ENCODE measurements at regions not wholly inside any gene's neighbourhood (a gene's known extent, or its start where the extent isn't known, plus 50 kb on each side); places are given as distances from the start of the nearest gene placed in this dataset.

DNA sequence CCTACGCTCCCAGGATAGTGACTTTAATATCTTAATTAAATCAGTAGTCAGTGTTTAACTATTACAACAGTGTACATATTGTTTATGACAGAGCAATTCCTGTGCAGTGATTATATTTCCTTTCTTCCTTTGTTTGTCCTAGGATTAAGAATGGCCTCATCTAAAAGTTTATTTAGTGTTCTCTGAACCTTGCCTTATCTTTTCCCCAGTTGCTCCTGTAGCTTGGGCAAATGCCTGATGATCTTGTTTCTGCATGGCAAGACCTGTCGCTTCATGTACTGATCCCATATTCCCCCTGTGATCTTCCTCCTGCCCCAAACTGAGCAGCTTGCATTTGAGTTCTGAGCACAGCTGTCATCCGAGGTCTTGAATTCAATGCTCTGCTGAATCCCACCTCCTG is 69.1 kb upstream of the STUM start (continued):
- TF ChIP-seq FOSL2 (CRISPR knock-in tag; IDR thresholded peaks at IDR 0.05) (peak; percentile 52), GFI1 (CRISPR knock-in tag; IDR thresholded peaks at IDR 0.05; ENCODE audit: borderline replicate concordance) (peak; percentile 100), ZNF747 (CRISPR knock-in tag; IDR thresholded peaks at IDR 0.05; ENCODE audit: borderline replicate concordance) (no peak), NFIC (IDR thresholded peaks at IDR 0.05; ENCODE audit: low read length) (peak; percentile 53; the same call in 1 of the 2 replicates), ATRX (CRISPR knock-in tag; IDR thresholded peaks at IDR 0.05; ENCODE audit: borderline replicate concordance) (no peak), ZBTB42 (CRISPR knock-in tag; IDR thresholded peaks at IDR 0.05) (no peak), ZNF496 (CRISPR knock-in tag; IDR thresholded peaks at IDR 0.05; ENCODE audit: insufficient replicate concordance) (no peak), EZH2 (conservative IDR thresholded peaks at IDR 0.05; ENCODE audit: low read depth, low read length) (no peak), ADNP (CRISPR knock-in tag; IDR thresholded peaks at IDR 0.05) (no peak), RFXAP (CRISPR knock-in tag; IDR thresholded peaks at IDR 0.05; ENCODE audit: borderline replicate concordance) (no peak), TEAD2 (CRISPR knock-in tag; IDR thresholded peaks at IDR 0.05) (no peak), TCF7L2 (IDR thresholded peaks at IDR 0.05; ENCODE audit: low read depth, low read length) (peak; percentile 51; the same call in 1 of the 2 replicates), MEF2D (CRISPR knock-in tag; IDR thresholded peaks at IDR 0.05) (no peak), HNRNPH1 (optimal IDR thresholded peaks at IDR 0.05; ENCODE audit: low read depth, low read length) (no peak), ERF (CRISPR knock-in tag; IDR thresholded peaks at IDR 0.05) (no peak), EEA1 (CRISPR knock-in tag; IDR thresholded peaks at IDR 0.05; ENCODE audit: borderline replicate concordance) (no peak), PTBP1 (IDR thresholded peaks at IDR 0.05; ENCODE audit: low read depth, low read length, poor library complexity, severe bottlenecking) (no peak), POLR2A (IDR thresholded peaks at IDR 0.05; ENCODE audit: insufficient read depth in 1 of 2, low read depth in 2 of 2, low read length in 2 of 2) (no peak)
- TF ChIP-seq, protein P1, sequence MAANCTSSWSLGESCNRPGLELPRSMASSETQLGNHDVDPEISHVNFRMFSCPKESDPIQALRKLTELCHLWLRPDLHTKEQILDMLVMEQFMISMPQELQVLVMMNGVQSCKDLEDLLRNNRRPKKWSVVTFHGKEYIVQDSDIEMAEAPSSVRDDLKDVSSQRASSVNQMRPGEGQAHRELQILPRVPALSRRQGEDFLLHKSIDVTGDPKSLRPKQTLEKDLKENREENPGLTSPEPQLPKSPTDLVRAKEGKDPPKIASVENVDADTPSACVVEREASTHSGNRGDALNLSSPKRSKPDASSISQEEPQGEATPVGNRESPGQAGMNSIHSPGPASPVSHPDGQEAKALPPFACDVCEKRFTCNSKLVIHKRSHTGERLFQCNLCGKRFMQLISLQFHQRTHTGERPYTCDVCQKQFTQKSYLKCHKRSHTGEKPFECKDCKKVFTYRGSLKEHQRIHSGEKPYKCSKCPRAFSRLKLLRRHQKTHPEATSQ (CRISPR knock-in tag; IDR thresholded peaks at IDR 0.05; ENCODE audit: borderline replicate concordance), result no peak
- TF ChIP-seq, protein P2, sequence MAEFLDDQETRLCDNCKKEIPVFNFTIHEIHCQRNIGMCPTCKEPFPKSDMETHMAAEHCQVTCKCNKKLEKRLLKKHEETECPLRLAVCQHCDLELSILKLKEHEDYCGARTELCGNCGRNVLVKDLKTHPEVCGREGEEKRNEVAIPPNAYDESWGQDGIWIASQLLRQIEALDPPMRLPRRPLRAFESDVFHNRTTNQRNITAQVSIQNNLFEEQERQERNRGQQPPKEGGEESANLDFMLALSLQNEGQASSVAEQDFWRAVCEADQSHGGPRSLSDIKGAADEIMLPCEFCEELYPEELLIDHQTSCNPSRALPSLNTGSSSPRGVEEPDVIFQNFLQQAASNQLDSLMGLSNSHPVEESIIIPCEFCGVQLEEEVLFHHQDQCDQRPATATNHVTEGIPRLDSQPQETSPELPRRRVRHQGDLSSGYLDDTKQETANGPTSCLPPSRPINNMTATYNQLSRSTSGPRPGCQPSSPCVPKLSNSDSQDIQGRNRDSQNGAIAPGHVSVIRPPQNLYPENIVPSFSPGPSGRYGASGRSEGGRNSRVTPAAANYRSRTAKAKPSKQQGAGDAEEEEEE (CRISPR knock-in tag; IDR thresholded peaks at IDR 0.05; ENCODE audit: borderline replicate concordance), result no peak
- TF ChIP-seq, protein P3, sequence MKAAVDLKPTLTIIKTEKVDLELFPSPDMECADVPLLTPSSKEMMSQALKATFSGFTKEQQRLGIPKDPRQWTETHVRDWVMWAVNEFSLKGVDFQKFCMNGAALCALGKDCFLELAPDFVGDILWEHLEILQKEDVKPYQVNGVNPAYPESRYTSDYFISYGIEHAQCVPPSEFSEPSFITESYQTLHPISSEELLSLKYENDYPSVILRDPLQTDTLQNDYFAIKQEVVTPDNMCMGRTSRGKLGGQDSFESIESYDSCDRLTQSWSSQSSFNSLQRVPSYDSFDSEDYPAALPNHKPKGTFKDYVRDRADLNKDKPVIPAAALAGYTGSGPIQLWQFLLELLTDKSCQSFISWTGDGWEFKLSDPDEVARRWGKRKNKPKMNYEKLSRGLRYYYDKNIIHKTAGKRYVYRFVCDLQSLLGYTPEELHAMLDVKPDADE (CRISPR knock-in tag; IDR thresholded peaks at IDR 0.05), result no peak
- TF ChIP-seq, protein P4, sequence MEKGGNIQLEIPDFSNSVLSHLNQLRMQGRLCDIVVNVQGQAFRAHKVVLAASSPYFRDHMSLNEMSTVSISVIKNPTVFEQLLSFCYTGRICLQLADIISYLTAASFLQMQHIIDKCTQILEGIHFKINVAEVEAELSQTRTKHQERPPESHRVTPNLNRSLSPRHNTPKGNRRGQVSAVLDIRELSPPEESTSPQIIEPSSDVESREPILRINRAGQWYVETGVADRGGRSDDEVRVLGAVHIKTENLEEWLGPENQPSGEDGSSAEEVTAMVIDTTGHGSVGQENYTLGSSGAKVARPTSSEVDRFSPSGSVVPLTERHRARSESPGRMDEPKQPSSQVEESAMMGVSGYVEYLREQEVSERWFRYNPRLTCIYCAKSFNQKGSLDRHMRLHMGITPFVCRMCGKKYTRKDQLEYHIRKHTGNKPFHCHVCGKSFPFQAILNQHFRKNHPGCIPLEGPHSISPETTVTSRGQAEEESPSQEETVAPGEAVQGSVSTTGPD (CRISPR knock-in tag; IDR thresholded peaks at IDR 0.05), result no peak
- TF ChIP-seq, protein P5, sequence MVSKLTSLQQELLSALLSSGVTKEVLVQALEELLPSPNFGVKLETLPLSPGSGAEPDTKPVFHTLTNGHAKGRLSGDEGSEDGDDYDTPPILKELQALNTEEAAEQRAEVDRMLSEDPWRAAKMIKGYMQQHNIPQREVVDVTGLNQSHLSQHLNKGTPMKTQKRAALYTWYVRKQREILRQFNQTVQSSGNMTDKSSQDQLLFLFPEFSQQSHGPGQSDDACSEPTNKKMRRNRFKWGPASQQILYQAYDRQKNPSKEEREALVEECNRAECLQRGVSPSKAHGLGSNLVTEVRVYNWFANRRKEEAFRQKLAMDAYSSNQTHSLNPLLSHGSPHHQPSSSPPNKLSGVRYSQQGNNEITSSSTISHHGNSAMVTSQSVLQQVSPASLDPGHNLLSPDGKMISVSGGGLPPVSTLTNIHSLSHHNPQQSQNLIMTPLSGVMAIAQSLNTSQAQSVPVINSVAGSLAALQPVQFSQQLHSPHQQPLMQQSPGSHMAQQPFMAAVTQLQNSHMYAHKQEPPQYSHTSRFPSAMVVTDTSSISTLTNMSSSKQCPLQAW (CRISPR knock-in tag; IDR thresholded peaks at IDR 0.05), result no peak
- TF ChIP-seq, protein P6, sequence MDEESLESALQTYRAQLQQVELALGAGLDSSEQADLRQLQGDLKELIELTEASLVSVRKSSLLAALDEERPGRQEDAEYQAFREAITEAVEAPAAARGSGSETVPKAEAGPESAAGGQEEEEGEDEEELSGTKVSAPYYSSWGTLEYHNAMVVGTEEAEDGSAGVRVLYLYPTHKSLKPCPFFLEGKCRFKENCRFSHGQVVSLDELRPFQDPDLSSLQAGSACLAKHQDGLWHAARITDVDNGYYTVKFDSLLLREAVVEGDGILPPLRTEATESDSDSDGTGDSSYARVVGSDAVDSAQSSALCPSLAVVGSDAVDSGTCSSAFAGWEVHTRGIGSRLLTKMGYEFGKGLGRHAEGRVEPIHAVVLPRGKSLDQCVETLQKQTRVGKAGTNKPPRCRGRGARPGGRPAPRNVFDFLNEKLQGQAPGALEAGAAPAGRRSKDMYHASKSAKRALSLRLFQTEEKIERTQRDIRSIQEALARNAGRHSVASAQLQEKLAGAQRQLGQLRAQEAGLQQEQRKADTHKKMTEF (CRISPR knock-in tag; IDR thresholded peaks at IDR 0.05), result peak; percentile 73
